Fibroblast of villous mesenchyme (primary cell): ENCODE measurements at regions not wholly inside any gene's neighbourhood (a gene's known extent, or its start where the extent isn't known, plus 50 kb on each side); places are given as distances from the start of the nearest gene placed in this dataset.

Experiments used
- DNase-seq: peaks from one replicate; pipeline ENCODE4 v3.0.0-alpha.2; 2010; ENCODE audit warnings: low read depth
- H3K4me3 ChIP-seq: 2 replicates; pipeline ENCODE4 v1.5.1; 2011; ENCODE audit warnings: low read depth, mild to moderate bottlenecking, low read length
- CTCF ChIP-seq: IDR thresholded peaks from 2 replicates; pipeline ENCODE4 v1.5.1; 2012; ENCODE audit warnings: low read depth, mild to moderate bottlenecking, low read length; ENCODE audit not compliant: insufficient read depth

- no peak overlapping the region for H3K4me3 ChIP-seq
- no peak for DNase-seq
- no peak for TF ChIP-seq CTCF
Measured at GRCh38 chr10:2616215-2616614, 451.1 kb upstream of the PFKP start.

GRCh38 chr10:2611603-2612002, 455.7 kb upstream of the PFKP start:
- DNase-seq: no peak
- TF ChIP-seq CTCF: no peak
- H3K4me3 ChIP-seq: no peak overlapping the region

GRCh38 chr10:2610946-2611345, 456.4 kb upstream of the PFKP start:
- TF ChIP-seq CTCF: no peak
- H3K4me3 ChIP-seq: no peak overlapping the region
- DNase-seq: no peak

GRCh38 chr10:2604891-2605290, 462.5 kb upstream of the PFKP start:
- TF ChIP-seq CTCF: no peak
- no peak for DNase-seq
- no peak overlapping the region for H3K4me3 ChIP-seq

GRCh38 chr10:2599571-2599970, 467.8 kb upstream of the PFKP start:
- no peak for TF ChIP-seq CTCF
- no peak for DNase-seq
- no peak overlapping the region for H3K4me3 ChIP-seq

GRCh38 chr10:2592360-2593160, 474.8 kb upstream of the PFKP start:
- no peak for DNase-seq
- no peak overlapping the region for H3K4me3 ChIP-seq
- no peak for TF ChIP-seq CTCF

GRCh38 chr10:2589196-2589595, 478.2 kb upstream of the PFKP start:
- no peak overlapping the region for H3K4me3 ChIP-seq
- DNase-seq: no peak
- no peak for TF ChIP-seq CTCF
